ENCODE measurements at regions not wholly inside any gene's neighbourhood (a gene's known extent, or its start where the extent isn't known, plus 50 kb on each side); places are given as distances from the start of the nearest gene placed in this dataset.
"Not testable (repeated sequence)": the region's sequence is repeated elsewhere in the genome, so short reads cannot be mapped to it uniquely, and the experiment has no call there.

DNA sequence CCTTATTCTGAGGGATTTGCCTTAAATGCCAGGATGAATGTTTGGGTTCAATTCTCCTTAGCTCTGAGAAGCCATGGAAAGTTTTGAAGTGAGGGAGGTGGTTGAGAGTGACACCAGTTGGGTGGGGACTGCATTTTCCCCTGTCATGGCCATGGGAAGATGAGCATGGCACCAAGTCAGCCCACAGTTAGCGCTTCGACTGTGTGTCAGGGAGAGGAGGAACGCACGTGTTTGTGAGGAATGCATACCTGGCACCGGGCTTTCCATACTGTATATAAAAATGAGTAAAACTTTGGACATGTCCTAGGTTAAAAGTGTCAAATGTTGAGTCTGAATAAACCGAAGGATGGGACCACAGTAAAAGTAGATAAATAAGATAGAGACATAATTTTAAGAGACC is 187.5 kb upstream of the KL start:
- in situ Hi-C loops (cut with MboI; ENCODE audit: low sequenced_read_pairs) = no loop called here
- H3K4me1 ChIP-seq = peaks cover 8% of the 10 kb centered on the region
- DNase-seq (ENCODE audit: low spot score in 2 of 2) = no peak
- H3K36me3 ChIP-seq (replicated peaks) = no peaks in the 10 kb centered on the region
- H3K9me3 ChIP-seq = no peaks in the 10 kb centered on the region
- no peak overlapping the region for H3K4me3 ChIP-seq
- H3K27me3 ChIP-seq (ENCODE audit: low read depth) = no peaks in the 10 kb centered on the region

DNA sequence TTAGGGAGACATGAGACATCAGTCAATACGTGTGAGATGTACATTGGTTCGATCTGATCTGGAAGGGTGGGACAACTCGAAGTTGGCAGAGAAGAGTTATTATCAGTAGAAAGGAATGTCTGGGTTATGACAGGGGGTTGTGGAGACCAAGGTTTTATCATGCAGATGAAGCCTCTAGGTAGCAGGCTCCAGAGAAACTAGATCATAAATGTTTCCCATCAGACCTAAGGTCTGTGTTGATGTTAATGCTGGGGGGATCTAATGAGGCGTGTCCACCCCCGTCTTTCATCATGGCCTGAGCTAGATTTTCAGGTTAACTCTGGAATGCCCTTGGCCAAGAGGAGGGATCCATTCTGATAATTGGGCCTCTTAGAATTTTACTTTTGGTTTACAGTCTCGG is 187.0 kb upstream of the KL start:
- no peak overlapping the region for H3K4me3 ChIP-seq
- no peaks in the 10 kb centered on the region for H3K9me3 ChIP-seq
- peak in 1 of 2 experiments; percentile 26 for DNase-seq (ENCODE audit: low spot score in 2 of 2)
- no peaks in the 10 kb centered on the region for H3K36me3 ChIP-seq (replicated peaks)
- H3K4me1 ChIP-seq = peaks cover 8% of the 10 kb centered on the region
- H3K27me3 ChIP-seq (ENCODE audit: low read depth) = no peaks in the 10 kb centered on the region
- in situ Hi-C loops (cut with MboI; ENCODE audit: low sequenced_read_pairs) = no loop called here

DNA sequence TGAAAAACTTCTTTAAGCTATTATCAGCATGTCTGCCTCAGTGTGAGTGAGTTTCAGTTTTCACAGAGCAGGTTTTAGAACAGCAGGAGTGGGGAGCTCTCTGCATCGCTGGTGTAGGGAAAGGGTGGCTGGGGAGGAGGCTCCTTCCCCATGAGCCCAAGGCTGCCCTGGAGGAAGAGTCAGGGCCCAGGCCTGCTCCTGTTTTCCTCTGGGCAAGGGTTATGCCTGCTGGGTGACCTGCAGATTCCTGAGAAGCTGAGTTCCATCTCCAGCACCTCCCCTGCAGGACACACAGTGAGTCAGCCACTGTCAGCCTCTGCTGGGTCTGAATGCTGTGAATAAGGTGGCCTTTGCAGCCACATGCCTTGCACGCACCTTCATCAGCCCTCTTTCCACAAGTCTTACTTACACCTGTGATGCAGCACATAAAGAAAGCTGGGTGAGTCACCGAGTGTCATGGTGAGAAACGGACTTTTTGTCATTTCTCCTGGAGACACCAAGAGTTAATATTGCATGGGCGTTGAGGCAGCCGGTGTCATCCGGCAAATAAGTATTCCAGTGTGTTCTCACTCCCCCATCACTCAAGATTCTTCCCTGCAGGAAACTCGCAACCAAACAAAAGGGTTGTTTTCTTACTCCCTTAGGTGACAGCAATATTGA is 186.4 kb upstream of the KL start:
- DNase-seq (ENCODE audit: low spot score in 2 of 2) = no peak
- Histone ChIP-seq H3K4me3 (no peak overlapping the region), H3K36me3 (replicated peaks) (no peaks in the 10 kb centered on the region), H3K4me1 (peaks cover 8% of the 10 kb centered on the region), H3K27me3 (ENCODE audit: low read depth) (no peaks in the 10 kb centered on the region), H3K9me3 (no peaks in the 10 kb centered on the region)
- in situ Hi-C loops (cut with MboI; ENCODE audit: low sequenced_read_pairs) = no loop called here

DNA sequence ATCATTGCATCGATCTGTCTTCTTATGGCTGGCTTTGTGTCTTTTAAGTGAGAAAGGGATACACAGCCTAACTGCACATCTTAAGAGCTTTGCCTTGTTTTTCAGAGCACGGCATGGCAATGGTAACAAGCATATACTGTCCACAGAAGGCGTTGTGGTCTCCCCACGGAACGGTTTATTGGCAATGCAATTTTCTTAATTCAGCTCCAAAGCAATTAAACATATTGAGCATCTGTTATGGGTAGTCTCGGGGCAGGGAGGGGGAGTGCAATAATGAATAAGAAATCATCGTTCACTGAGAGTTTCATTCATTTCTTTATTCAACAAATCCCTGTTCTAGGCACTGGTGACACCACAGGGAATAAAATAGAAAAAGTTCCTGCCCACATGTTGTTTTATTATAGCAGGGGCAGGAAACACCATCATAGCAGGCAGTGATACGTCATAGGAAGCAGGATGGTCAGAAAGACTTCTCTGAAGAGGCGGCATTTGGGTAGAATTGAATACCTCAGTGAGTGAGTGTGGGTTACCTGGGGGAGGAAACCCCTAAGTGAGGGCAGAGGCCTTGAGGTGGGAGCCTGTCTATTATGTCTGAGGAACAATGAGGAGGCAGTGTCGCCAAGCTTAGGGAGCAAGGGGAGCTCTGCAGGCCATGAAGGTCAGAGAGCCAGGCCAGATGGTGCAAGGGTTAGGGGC is 185.7 kb upstream of the KL start:
- Histone ChIP-seq H3K4me3 (no peak overlapping the region), H3K27me3 (ENCODE audit: low read depth) (no peaks in the 10 kb centered on the region), H3K36me3 (replicated peaks) (no peaks in the 10 kb centered on the region), H3K9me3 (no peaks in the 10 kb centered on the region), H3K4me1 (peaks cover 8% of the 10 kb centered on the region)
- in situ Hi-C loops (cut with MboI; ENCODE audit: low sequenced_read_pairs) = no loop called here
- DNase-seq (ENCODE audit: low spot score in 2 of 2) = no peak

DNA sequence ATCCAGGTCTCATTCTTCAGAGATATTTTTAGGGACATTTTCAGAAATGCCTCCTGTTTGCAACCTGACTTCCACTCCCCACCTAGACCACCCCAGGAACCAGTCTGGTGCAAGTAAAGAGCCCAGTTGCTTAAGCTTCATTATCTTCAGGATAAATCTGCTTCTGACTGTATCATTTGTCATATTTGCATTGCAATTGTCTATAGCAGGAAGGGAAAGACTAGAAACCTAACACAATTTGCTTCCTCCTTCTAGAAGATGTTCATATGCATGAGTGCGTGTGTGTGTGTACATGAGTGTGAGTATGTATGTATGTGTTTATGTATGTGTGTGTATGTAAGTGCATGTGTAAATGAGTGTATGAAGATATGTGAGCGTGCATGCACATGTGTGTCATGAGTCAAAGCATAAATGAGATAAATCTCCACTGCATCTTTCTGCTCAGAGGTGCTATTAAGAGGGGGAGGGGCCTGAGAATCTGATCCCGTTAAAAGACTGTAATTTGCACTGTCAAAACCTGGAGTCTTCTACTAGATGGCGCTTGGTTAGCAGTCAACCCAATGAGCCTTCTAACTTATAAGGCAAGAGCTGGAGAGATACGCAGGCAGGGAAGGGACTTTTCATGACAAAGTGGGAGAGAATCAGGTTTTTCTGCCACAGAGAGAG is 178.8 kb upstream of the KL start:
- Histone ChIP-seq H3K4me3 (no peak overlapping the region), H3K27me3 (ENCODE audit: low read depth) (no peaks in the 10 kb centered on the region), H3K36me3 (replicated peaks) (no peaks in the 10 kb centered on the region), H3K4me1 (peaks cover 8% of the 10 kb centered on the region), H3K9me3 (no peaks in the 10 kb centered on the region)
- in situ Hi-C loops (cut with MboI; ENCODE audit: low sequenced_read_pairs) = no loop called here
- no peak for DNase-seq (ENCODE audit: low spot score in 2 of 2)

DNA sequence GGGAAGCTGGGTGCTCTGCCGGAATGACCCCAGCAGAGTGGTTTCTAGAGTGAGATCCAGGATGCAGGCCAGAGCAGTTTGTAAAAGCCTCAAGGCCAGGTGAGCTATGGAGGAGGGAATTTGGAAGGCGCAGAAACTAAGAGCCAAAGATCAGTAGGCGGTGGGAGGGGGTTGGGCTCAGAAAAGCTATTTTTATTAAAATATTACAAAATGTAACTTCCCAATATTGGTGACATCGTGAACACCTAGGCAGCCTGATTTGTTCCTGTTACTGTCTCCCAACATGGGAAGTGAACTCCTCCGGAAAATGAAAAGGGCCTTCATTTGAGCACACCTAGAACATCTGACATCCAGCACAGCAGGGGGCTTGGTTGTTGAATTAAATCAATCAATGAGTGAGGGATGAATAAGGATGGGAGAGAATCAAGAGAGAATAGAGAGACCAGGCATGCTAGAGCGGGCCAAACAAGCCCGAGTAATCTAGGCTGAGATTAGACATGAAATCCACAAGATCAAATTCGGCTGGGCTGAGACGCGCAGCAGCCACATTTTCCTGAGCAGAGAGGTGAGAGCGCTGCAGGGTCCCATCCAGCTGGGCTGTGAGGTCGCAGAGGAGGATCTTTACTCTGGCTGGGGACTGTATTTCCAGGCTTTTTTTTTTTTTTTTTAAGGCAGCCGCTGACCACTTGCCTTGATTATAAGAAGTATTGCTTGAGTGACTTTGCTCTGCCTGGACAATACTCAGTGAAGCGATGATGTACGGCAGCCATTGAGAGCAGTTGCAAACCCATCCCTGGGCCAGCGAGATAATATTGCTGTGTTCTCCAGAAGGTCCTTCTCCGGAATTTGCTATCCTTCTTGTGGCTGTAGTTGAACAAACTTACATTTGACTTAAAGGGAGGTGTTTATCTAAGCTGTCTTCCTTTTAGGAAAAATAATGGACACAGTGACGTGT is 178.0 kb upstream of the KL start:
- Histone ChIP-seq H3K36me3 (replicated peaks) (no peaks in the 10 kb centered on the region), H3K27me3 (ENCODE audit: low read depth) (no peaks in the 10 kb centered on the region), H3K4me3 (no peak overlapping the region), H3K4me1 (peaks cover 8% of the 10 kb centered on the region), H3K9me3 (peaks cover 5% of the 10 kb centered on the region; the same call in 1 of the 2 replicates)
- no peak for DNase-seq (ENCODE audit: low spot score in 2 of 2)
- in situ Hi-C loops (cut with MboI; ENCODE audit: low sequenced_read_pairs) = no loop called here

DNA sequence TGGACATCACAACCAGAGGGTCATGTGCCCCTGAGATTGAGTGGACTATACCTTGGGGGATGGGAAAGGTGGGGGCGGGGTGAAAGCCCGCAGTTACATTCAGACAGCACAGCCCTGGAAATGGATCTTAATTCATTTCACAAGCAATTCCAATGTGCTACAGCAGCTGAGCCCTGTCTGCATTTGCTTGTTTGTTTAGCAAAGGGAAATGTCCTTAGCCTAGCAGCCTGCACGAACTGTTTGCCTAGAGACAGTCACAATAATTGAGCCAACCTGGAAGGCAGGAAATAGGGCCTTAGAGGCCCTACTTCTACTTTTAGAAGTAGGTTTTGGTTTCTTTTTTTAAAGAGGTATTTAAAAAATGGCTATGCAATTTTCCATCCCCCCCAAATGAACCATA is 177.3 kb upstream of the KL start:
- Histone ChIP-seq H3K4me3 (no peak overlapping the region), H3K27me3 (ENCODE audit: low read depth) (no peaks in the 10 kb centered on the region), H3K36me3 (replicated peaks) (no peaks in the 10 kb centered on the region), H3K9me3 (peaks cover 5% of the 10 kb centered on the region; the same call in 1 of the 2 replicates), H3K4me1 (peaks cover 8% of the 10 kb centered on the region)
- no peak for DNase-seq (ENCODE audit: low spot score in 2 of 2)
- in situ Hi-C loops (cut with MboI; ENCODE audit: low sequenced_read_pairs) = no loop called here

DNA sequence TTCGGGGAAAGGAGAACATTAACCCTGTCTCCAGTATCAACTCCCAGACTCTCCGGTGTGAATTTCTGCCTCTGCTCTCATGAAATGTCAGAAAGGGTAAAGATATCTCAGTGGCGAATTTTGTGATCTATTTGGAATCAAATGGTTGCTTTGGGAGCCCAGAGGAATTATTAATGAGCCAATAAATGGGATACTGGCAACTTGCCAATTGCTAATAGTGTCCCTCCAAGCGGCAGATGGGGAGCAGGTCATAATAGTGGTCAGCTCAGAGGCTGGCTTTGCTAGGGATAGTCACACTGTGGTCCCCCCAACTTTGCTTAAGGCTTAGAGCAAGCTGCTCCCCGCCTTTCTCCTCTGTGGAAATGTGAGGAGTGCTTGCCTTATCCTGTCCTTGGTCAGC is 176.1 kb upstream of the KL start:
- Histone ChIP-seq H3K27me3 (ENCODE audit: low read depth) (no peaks in the 10 kb centered on the region), H3K9me3 (peaks cover 5% of the 10 kb centered on the region; the same call in 1 of the 2 replicates), H3K4me1 (peaks cover 8% of the 10 kb centered on the region), H3K4me3 (no peak overlapping the region), H3K36me3 (replicated peaks) (no peaks in the 10 kb centered on the region)
- no peak for DNase-seq (ENCODE audit: low spot score in 2 of 2)
- in situ Hi-C loops (cut with MboI; ENCODE audit: low sequenced_read_pairs) = no loop called here

DNA sequence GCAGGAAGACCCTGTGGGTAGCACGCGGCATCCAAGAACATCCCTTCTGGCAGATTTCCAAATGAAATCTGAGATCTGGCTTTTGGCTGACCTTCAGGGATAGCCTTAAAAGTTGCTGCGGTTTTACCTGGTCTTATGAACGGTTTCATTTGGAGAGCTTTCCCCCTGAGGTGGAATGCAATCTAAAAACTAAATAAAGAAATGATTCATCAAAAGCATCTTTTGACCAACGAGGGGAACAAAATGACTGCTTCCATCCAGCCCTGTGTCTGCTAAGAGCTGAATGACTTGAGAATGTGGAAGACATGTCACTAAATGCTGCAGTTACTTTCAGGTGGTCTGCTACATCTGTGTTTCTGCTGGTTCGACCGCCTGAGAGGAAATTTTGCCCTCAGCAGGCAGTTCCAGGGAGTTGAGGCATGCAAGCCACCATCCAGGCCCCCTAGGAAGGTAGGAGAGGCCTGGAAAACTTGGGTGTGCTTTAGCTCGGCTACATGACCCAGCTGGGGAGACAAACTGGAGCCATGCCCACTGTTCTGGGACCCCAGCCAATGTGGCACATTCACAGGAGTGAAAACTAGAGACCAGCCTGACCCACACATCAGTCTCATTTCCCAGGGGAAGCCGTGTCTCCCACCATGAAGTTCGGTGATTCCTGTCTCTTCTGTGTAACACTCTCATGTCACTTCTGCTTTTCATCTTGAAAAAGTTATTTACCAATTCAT is 175.1 kb upstream of the KL start:
- Histone ChIP-seq H3K4me3 (no peak overlapping the region), H3K9me3 (peaks cover 5% of the 10 kb centered on the region; the same call in 1 of the 2 replicates), H3K36me3 (replicated peaks) (no peaks in the 10 kb centered on the region), H3K27me3 (ENCODE audit: low read depth) (no peaks in the 10 kb centered on the region), H3K4me1 (peaks cover 8% of the 10 kb centered on the region)
- in situ Hi-C loops (cut with MboI; ENCODE audit: low sequenced_read_pairs) = no loop called here
- no peak for DNase-seq (ENCODE audit: low spot score in 2 of 2)

DNA sequence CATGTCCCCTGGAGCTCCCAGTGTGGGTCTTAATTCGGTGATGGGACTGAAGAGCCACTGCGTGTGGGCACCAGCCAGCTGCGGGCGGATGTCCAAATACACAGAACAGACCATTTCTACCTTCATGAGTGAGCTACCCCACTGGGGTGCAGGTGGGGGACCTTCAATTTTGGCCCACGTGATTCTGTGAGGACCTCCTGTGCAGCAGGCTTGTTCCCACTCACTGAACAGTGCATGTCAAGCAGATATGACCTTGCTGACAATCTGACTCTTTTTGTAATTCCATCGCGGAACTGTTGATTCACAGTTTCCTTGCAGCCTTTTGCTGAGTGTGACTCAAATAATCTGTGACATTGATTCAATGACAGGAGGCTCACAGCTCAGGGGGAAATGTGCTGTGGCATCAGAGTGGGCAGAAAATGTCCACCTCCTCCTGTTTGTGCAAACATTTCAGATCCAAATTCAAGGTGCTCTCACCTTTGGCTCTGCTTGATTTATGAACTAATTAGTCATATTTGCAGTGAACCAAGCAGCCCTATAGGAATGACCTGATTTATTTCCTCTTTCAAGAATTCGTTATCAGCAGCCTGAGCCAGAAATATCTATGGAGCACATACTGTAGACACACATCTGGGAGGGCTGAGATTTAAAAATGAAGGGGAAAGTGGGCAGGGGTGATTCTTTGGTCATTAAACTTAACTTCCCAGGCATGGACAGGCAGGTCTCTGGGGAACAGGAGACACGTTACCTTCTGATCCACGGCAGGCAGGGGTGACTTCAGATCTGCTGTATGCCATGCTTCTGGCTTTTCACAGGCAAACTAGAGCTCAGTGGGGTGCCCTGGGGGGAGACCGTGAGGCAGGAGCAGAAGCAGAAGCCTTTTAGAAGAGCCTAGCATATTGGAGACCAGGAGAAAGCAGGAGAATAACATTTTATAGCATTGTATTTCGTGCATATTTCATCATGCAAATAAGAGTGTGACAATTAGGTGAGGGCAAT is 170.0 kb upstream of the KL start:
- Histone ChIP-seq H3K4me1 (no peaks in the 10 kb centered on the region), H3K9me3 (peaks cover 5% of the 10 kb centered on the region; the same call in 1 of the 2 replicates), H3K27me3 (ENCODE audit: low read depth) (no peaks in the 10 kb centered on the region), H3K36me3 (replicated peaks) (no peaks in the 10 kb centered on the region), H3K4me3 (no peak overlapping the region)
- DNase-seq (ENCODE audit: low spot score in 2 of 2) = no peak
- in situ Hi-C loops (cut with MboI; ENCODE audit: low sequenced_read_pairs) = no loop called here

DNA sequence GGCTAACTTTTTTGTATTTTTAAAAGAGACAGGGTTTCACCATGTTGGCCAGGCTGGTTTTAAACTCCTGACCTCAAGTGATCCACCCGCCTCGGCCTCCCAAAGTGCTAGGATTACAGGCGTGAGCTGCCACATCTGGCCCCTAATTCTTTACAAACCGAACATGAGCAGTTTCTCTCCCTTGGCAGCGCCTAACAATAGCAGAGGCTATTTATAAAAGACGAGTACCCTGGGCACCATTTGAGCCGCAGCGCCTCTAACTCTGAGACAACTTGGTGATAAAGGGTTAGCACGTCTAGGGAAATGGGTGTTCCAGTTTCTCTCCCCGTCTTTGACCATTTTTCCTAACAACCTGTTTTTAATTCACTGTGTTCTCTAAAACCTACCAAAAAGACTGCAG is 168.2 kb upstream of the KL start:
- H3K36me3 ChIP-seq (replicated peaks); DNase-seq (ENCODE audit: low spot score in 2 of 2); in situ Hi-C loops (cut with MboI; ENCODE audit: low sequenced_read_pairs); H3K27me3 ChIP-seq (ENCODE audit: low read depth); H3K9me3 ChIP-seq; H3K4me3 ChIP-seq; H3K4me1 ChIP-seq: not testable (repeated sequence)

DNA sequence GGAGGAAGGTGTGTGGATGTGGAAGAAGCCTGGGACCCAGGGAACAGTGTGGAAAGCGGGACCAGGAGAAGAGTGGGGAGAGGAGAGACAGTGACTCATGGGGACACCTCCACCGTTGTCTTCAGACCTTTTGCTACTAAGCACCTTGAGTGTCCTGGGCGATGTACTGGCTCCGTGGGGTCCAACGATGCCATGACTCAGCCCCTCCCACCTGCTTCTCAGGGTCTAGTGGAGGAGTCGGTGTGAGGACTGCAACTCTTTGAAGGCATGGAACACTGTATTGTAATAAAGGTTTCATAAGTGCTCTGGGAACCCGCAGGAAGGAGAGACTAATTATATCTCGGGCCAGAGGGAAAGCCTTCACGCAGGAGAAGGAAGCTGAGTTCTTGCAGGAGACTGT is 166.9 kb upstream of the KL start:
- DNase-seq (ENCODE audit: low spot score in 2 of 2) = no peak
- no peaks in the 10 kb centered on the region for H3K27me3 ChIP-seq (ENCODE audit: low read depth)
- no peak overlapping the region for H3K4me3 ChIP-seq
- in situ Hi-C loops (cut with MboI; ENCODE audit: low sequenced_read_pairs) = no loop called here
- no peaks in the 10 kb centered on the region for H3K36me3 ChIP-seq (replicated peaks)
- no peaks in the 10 kb centered on the region for H3K9me3 ChIP-seq
- H3K4me1 ChIP-seq = no peaks in the 10 kb centered on the region; the same call in 1 of the 2 replicates
